ENCODE measurements at regions not wholly inside any gene's neighbourhood (a gene's known extent, or its start where the extent isn't known, plus 50 kb on each side); places are given as distances from the start of the nearest gene placed in this dataset.

- no peak for DNase-seq
- H3K9me3 ChIP-seq: no peaks in the 10 kb centered on the region
- no peak overlapping the region for H3K27ac ChIP-seq
- TF ChIP-seq CTCF (IDR thresholded peaks at IDR 0.05) (no peak), POLR2A (IDR thresholded peaks at IDR 0.05) (no peak)
- no peaks in the 10 kb centered on the region for H3K36me3 ChIP-seq
- H3K27me3 ChIP-seq: no peaks in the 10 kb centered on the region
- H3K4me3 ChIP-seq: no peak overlapping the region
- H3K4me1 ChIP-seq: no peaks in the 10 kb centered on the region
These were observed 79.5 kb downstream of the BLID start for GRCh38 chr11:122036493-122036892.

GRCh38 chr11:122036018-122036417 lies 80.0 kb downstream of the BLID start:
- Histone ChIP-seq H3K4me3 (no peak overlapping the region), H3K9me3 (no peaks in the 10 kb centered on the region), H3K27me3 (no peaks in the 10 kb centered on the region), H3K27ac (no peak overlapping the region), H3K4me1 (no peaks in the 10 kb centered on the region), H3K36me3 (no peaks in the 10 kb centered on the region)
- DNase-seq: no peak
- no peak for TF ChIP-seq CTCF (IDR thresholded peaks at IDR 0.05)
- TF ChIP-seq POLR2A (IDR thresholded peaks at IDR 0.05): no peak

- no peak for DNase-seq
- TF ChIP-seq CTCF (IDR thresholded peaks at IDR 0.05) (no peak), POLR2A (IDR thresholded peaks at IDR 0.05) (no peak)
- Histone ChIP-seq H3K36me3 (no peaks in the 10 kb centered on the region), H3K9me3 (no peaks in the 10 kb centered on the region), H3K27me3 (no peaks in the 10 kb centered on the region), H3K4me3 (no peak overlapping the region), H3K27ac (no peak overlapping the region), H3K4me1 (no peaks in the 10 kb centered on the region)
These were observed 82.4 kb downstream of the BLID start for GRCh38 chr11:122033631-122034030.

- Histone ChIP-seq H3K27me3 (no peaks in the 10 kb centered on the region), H3K4me3 (no peak overlapping the region), H3K27ac (no peak overlapping the region), H3K9me3 (no peaks in the 10 kb centered on the region), H3K4me1 (no peaks in the 10 kb centered on the region), H3K36me3 (no peaks in the 10 kb centered on the region)
- TF ChIP-seq POLR2A (IDR thresholded peaks at IDR 0.05): no peak
- TF ChIP-seq CTCF (IDR thresholded peaks at IDR 0.05): no peak
- no peak for DNase-seq
These were observed 82.8 kb downstream of the BLID start for GRCh38 chr11:122033193-122033592.

GRCh38 chr11:122032317-122032716 lies 83.7 kb downstream of the BLID start:
- Histone ChIP-seq H3K27me3 (no peaks in the 10 kb centered on the region), H3K36me3 (no peaks in the 10 kb centered on the region), H3K4me1 (no peaks in the 10 kb centered on the region), H3K4me3 (no peak overlapping the region), H3K9me3 (no peaks in the 10 kb centered on the region), H3K27ac (no peak overlapping the region)
- TF ChIP-seq POLR2A (IDR thresholded peaks at IDR 0.05) (no peak), CTCF (IDR thresholded peaks at IDR 0.05) (no peak)
- no peak for DNase-seq

- no peak overlapping the region for H3K4me3 ChIP-seq
- H3K36me3 ChIP-seq: no peaks in the 10 kb centered on the region
- no peak overlapping the region for H3K27ac ChIP-seq
- H3K9me3 ChIP-seq: no peaks in the 10 kb centered on the region
- H3K4me1 ChIP-seq: no peaks in the 10 kb centered on the region
- DNase-seq: no peak
- H3K27me3 ChIP-seq: no peaks in the 10 kb centered on the region
- TF ChIP-seq POLR2A (IDR thresholded peaks at IDR 0.05) (no peak), CTCF (IDR thresholded peaks at IDR 0.05) (no peak)
These were observed 84.2 kb downstream of the BLID start for GRCh38 chr11:122031813-122032212.

All from Peyer's patch (tissue), 4 donors.